Glutamatergic neuron (in vitro differentiated cells): ENCODE measurements at regions not wholly inside any gene's neighbourhood (a gene's known extent, or its start where the extent isn't known, plus 50 kb on each side); places are given as distances from the start of the nearest gene placed in this dataset.

Experiments
- DNase-seq: peaks from one replicate; pipeline ENCODE4 v3.0.0; 2022
- H3K27ac Mint-ChIP-seq: one replicate; pipeline ENCODE4 v1.8.0; 2020; ENCODE audit warnings: mild to moderate bottlenecking, mixed read lengths, inconsistent platforms; ENCODE audit not compliant: unreplicated experiment
- H3K27me3 Mint-ChIP-seq: one replicate; pipeline ENCODE4 v1.8.0; 2020; ENCODE audit warnings: mild to moderate bottlenecking, moderate library complexity, mixed read lengths, inconsistent platforms; ENCODE audit not compliant: unreplicated experiment
- H3K36me3 Mint-ChIP-seq: one replicate; pipeline ENCODE4 v1.8.0; 2020; ENCODE audit warnings: mild to moderate bottlenecking, mixed read lengths, inconsistent platforms; ENCODE audit not compliant: unreplicated experiment
- H3K4me1 Mint-ChIP-seq: one replicate; pipeline ENCODE4 v1.8.0; 2020; ENCODE audit warnings: mild to moderate bottlenecking, low read depth, mixed read lengths, inconsistent platforms; ENCODE audit not compliant: unreplicated experiment
- H3K4me3 Mint-ChIP-seq: one replicate; pipeline ENCODE4 v1.8.0; 2020; ENCODE audit warnings: mild to moderate bottlenecking, mixed read lengths, inconsistent platforms; ENCODE audit not compliant: unreplicated experiment
- H3K9me3 Mint-ChIP-seq: one replicate; pipeline ENCODE4 v1.8.0; 2020; ENCODE audit warnings: mild to moderate bottlenecking, moderate library complexity, mixed read lengths, inconsistent platforms; ENCODE audit not compliant: unreplicated experiment
- TF ChIP-seq, protein P1 (sequence below): fragments of 200-600 bp; sonication (generic); IDR thresholded peaks from one replicate; pipeline ENCODE4 v1.5.0; 2021; ENCODE audit not compliant: partially characterized antibody, unreplicated experiment

DNA sequence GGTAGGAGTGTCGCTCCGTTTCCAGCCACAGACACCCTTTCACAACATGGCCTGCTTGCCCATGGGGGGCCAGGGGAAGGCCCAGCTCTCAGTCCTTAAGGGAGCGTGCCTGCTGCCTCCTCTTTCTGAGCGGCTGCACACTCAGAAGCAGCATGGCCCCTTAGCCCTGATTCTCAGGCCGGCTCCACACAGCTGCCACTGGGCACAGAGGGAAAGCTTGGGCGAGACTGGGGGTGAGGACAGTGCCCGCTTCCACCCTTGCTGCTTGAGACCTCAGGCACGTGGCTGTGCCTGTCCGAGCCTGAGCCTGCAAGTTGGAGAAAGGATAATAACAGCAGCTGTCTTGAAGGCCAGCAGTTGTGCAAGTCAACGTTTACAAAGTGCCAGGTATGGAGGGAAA lies 416.3 kb downstream of the SHANK2 start:
- peaks cover 5% of the 10 kb centered on the region for H3K27me3 Mint-ChIP-seq
- H3K9me3 Mint-ChIP-seq: peaks cover 2% of the 10 kb centered on the region
- peaks cover 15% of the 10 kb centered on the region for H3K36me3 Mint-ChIP-seq
- H3K4me3 Mint-ChIP-seq: no peak overlapping the region
- DNase-seq: no peak
- TF ChIP-seq, protein P1, sequence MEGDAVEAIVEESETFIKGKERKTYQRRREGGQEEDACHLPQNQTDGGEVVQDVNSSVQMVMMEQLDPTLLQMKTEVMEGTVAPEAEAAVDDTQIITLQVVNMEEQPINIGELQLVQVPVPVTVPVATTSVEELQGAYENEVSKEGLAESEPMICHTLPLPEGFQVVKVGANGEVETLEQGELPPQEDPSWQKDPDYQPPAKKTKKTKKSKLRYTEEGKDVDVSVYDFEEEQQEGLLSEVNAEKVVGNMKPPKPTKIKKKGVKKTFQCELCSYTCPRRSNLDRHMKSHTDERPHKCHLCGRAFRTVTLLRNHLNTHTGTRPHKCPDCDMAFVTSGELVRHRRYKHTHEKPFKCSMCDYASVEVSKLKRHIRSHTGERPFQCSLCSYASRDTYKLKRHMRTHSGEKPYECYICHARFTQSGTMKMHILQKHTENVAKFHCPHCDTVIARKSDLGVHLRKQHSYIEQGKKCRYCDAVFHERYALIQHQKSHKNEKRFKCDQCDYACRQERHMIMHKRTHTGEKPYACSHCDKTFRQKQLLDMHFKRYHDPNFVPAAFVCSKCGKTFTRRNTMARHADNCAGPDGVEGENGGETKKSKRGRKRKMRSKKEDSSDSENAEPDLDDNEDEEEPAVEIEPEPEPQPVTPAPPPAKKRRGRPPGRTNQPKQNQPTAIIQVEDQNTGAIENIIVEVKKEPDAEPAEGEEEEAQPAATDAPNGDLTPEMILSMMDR: no peak
- H3K27ac Mint-ChIP-seq: no peak overlapping the region
- H3K4me1 Mint-ChIP-seq: no peaks in the 10 kb centered on the region

DNA sequence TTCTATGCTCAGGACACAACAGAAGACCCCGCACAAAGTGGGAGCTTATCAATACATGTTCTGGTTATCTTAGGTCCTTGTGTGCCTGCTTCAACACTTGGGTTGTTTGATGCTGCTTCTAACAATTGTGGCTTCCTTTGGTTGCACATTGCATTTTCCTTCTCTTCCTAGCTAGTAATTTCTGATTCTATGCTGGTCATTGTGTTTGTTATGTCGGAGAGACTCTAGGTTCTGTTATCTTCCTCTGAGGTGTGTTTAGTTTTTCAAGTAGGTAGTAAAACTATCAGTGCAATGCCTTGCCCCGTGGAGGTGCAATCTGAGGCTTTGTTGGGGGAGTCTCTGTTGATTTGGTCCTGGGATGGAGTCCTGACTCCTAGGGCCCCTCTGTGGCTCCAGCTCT lies 414.2 kb downstream of the SHANK2 start:
- no peak for DNase-seq
- TF ChIP-seq, protein P1: no peak
- Mint-ChIP-seq H3K27ac (no peak overlapping the region), H3K4me3 (no peak overlapping the region), H3K36me3 (peaks cover 15% of the 10 kb centered on the region), H3K27me3 (peaks cover 8% of the 10 kb centered on the region), H3K9me3 (peaks cover 2% of the 10 kb centered on the region), H3K4me1 (no peaks in the 10 kb centered on the region)

DNA sequence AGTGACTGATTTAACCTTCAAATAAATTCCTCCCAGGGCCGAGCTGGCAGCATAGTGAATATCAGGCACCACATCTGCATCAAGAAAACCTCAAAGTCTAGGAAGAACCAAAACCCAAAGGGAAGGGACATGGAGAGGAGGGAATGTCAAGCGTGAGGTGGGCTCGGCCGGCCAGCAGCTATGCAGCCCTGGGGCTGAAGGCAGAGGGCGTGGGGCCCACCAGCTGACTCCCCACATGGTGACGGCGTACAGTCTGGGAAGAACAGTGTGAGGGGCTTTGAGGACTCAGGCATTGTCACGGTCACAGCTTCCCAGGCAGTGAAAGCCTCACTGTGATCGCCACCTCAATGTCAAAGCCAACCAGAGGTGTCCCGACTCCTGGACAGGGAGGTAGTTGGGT lies 412.5 kb downstream of the SHANK2 start:
- TF ChIP-seq, protein P1: no peak
- Mint-ChIP-seq H3K36me3 (peaks cover 15% of the 10 kb centered on the region), H3K4me3 (no peak overlapping the region), H3K27me3 (peaks cover 8% of the 10 kb centered on the region), H3K27ac (no peak overlapping the region), H3K4me1 (no peaks in the 10 kb centered on the region), H3K9me3 (peaks cover 2% of the 10 kb centered on the region)
- no peak for DNase-seq

DNA sequence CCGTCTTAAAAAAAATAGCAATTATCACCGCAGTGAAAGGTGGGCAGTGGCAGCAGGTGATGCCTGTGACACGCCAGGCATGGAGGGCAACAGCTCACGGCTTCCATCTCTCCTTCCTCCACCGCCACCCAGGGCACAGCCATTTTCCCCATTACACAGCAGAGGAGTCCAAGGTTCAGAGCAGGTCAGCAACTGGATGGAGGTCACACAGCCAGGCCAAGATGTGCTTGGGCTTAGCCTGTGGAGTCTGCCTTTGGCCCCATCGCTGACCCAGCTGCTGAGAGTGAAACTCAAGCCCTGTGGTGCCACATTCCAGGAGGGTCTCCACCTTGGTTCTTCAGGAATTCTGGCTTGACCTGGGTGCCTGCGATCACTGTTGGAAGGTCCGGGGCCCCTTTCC lies 411.1 kb downstream of the SHANK2 start:
- peaks cover 8% of the 10 kb centered on the region for H3K27me3 Mint-ChIP-seq
- H3K9me3 Mint-ChIP-seq: peaks cover 2% of the 10 kb centered on the region
- TF ChIP-seq, protein P1: no peak
- peaks cover 15% of the 10 kb centered on the region for H3K36me3 Mint-ChIP-seq
- no peaks in the 10 kb centered on the region for H3K4me1 Mint-ChIP-seq
- H3K27ac Mint-ChIP-seq: no peak overlapping the region
- H3K4me3 Mint-ChIP-seq: no peak overlapping the region
- no peak for DNase-seq

DNA sequence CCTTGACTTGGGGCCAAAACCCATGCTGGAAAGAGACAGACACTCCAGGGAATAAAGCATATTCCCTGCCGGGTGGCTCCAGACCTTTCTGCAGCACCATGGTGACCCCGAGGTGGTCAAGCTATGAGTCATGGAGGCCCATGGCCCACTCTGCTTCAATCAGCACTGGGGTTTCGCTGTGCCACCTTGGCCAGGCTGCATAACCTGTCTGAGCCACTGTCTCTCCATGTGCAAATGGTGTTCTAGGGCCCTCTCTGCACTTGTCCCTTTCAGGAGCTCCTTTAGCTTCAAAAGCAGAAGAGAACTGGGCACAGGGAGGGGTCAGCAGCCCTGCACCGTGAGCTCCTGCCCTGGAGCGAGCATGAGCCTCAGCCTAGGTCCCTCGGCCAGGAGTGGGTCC lies 410.1 kb downstream of the SHANK2 start:
- Mint-ChIP-seq H3K27ac (no peak overlapping the region), H3K4me3 (no peak overlapping the region), H3K36me3 (peaks cover 13% of the 10 kb centered on the region), H3K27me3 (peaks cover 7% of the 10 kb centered on the region), H3K9me3 (peaks cover under 1% of the 10 kb centered on the region), H3K4me1 (no peaks in the 10 kb centered on the region)
- TF ChIP-seq, protein P1: no peak
- DNase-seq: no peak
